Eye (tissue), 1 donor: ENCODE measurements at regions not wholly inside any gene's neighbourhood (a gene's known extent, or its start where the extent isn't known, plus 50 kb on each side); places are given as distances from the start of the nearest gene placed in this dataset.

Experiments
- DNase-seq: peaks from one replicate; pipeline ENCODE4 v3.0.0-alpha.2; 2015

GRCh38 chr9:18075253-18075952 is 398.6 kb upstream of the ADAMTSL1 start:
- DNase-seq = no peak

DNA sequence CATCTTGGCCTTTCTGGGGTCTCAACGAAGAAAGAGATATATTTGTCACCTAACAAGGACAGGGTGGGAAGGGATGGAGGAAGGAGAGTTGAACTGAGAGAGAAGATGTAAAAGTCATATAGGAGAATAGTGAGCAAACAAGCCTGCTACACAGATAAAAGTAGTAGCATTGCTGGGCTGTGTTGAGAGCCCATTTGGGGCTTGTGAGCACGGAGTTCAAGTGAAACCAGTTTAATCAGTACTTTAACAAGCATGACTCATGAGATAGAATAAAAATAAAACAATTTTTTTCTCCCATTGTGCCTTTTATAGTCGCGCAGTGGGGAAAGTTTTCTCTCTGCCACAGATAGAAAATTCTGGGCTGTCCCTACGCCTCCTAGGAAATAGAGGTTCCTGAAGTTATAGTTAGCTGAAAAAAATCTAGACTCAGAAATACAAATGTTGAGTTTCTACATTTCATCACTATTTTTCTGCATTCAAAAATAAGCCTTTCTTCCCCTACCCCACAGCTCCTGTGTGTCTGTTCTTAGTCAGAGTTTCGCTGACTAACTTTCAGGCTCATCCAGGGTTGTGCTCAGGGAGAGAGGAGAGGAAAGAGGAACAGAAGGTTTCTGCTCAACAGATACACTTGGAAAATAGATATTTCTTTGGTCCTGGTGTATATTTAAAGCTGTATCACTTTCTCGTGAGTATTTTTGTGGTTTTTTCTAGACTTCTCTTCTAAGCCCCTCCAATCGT is 395.8 kb upstream of the ADAMTSL1 start:
- no peak for DNase-seq

GRCh38 chr9:18092138-18092537 is 381.8 kb upstream of the ADAMTSL1 start:
- DNase-seq = no peak

DNA sequence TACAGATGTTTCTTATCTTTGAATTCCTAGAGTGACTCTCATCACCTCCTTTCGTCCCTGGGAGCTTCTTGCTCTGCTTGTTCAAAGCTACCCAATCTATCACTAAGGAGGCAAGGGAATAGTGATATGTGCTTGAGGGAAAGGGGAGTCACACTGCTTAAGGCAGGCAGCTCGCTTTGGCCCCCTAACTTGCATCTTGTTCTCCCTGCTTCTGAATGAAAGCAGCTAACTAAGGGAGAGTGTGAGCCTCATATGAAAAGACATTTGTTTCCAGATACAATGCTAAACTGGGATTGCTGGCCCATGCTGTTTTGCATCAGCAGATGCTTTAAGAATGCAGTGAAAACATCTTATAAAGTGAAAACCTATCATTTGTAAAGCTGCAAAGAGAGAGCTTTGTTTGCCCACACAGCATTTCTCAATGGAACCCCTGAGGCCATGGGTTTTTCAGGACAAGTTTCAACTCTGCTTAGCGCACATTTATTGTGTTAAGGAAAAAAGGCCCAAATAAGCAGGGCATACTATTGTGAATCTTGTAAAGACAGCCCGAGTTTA is 367.9 kb upstream of the ADAMTSL1 start:
- DNase-seq = no peak

GRCh38 chr9:18109675-18110074 is 364.3 kb upstream of the ADAMTSL1 start:
- no peak for DNase-seq

DNA sequence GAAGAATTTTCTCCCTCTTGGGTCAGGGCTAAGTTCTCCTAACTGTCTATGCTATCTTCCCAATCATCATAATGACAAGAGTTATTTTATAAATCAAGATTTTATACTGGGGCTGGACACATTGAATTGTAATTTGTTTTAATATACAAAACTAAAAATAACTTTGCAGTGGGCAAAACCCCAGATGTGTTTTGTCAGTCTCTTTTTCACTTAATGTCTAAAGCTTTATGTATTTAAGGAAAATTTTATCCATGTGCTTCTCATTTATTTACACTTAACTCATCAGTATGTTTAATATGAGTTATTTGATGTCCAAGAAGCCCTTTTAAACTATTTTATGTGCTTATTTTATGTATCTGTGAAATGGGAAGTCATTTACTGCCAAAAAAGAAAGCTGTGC is 362.8 kb upstream of the ADAMTSL1 start:
- DNase-seq = no peak

DNA sequence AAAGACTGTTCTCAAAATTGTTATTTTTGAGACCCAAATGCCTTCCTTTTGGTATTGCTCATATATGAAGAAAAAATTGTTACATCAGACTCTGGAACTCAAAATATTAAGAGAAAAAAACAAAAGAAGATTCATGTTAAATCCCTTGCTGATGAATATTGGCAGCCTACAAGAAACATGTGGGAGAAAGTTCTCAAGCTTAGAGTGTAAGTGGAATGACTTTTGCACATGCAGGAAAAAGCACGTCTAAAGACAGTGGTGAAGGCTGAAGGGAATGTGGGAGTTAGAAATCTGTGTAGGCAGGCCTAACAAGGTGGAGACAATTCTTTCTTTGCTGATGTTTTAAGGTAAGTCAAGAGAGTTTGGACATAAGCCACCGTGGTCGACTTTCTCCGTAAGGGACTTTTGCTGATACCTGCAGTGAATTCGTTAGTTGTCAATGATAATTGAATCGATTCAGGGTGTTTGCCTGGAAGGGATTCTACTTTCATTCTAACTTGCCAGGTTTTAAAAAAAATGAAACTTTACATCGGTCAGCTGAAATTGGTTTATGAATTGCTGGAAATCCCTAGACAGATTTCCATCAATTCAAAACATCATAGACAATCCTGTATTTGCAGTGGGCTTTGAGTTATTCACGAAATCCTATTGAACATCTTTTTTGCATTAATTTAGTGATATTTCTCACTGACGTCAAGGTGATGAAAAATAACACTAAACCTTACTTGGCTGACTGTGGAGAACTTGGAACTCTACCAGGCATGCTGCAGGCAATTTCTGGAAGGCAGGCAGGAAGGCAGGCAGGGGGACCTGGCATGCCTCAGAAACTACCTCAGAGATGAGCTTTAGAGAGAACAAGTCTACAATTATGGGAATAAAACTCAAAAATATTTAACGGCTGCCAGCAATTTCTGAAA is 359.1 kb upstream of the ADAMTSL1 start:
- peak; percentile 60 for DNase-seq

GRCh38 chr9:18118268-18118667 is 355.7 kb upstream of the ADAMTSL1 start:
- DNase-seq = no peak

- no peak for DNase-seq
These were observed 351.8 kb upstream of the ADAMTSL1 start for GRCh38 chr9:18122171-18122570.

DNA sequence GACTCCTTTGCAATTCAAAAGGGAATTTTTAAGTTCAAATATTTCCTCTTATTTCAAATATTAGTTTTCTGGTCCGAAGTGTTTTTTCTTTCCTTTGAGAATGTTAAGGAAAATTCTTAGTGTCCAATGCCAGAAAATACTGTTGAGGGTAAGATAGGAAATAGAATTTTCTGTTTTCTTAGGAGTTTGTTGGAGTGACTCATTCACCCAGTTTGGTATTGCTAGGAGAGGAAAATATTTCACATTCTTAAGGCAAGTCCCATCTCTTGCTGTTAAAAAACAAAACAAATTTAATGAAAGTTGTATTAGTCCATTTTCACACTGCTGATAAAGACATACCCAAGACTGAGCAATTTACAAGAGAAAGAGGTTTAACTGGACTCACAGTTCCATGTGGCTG is 349.2 kb upstream of the ADAMTSL1 start:
- no peak for DNase-seq

- peak; percentile 27 for DNase-seq
These were observed 347.0 kb upstream of the ADAMTSL1 start for GRCh38 chr9:18126831-18127498.

- peak; percentile 25 for DNase-seq
These were observed 346.5 kb upstream of the ADAMTSL1 start for GRCh38 chr9:18127499-18127875.

GRCh38 chr9:18129809-18130334 is 344.1 kb upstream of the ADAMTSL1 start:
- no peak for DNase-seq

DNA sequence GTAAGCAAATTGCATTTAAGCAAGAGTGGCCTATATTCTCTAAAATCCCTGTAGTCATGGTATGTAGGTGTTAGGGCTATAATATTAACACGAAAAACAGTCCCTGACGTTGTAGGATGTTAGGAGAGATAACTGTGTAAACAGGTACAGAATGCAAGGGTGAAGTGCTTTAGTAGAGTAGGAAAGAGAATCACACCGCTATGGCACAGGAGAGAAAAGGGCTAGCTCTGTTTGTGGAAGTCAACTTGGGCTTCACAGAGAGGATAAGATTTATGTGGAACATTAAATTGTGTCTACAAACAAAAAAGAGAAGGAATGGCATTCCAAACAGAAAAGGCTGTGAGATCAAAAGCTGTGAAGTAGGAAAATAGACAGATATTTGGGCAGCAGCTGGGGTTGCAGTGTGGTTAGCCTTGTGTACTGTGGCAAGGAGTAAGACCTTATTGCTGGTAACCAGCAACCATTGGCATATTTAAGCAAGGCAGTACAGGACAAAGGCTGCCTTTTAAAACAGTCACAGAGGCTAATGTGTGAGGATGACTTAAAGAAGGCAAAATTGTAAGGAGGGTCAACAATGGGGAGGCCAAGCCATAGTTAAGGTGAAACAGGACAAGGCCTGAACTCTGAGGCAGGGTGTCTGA is 337.5 kb upstream of the ADAMTSL1 start:
- no peak for DNase-seq

DNA sequence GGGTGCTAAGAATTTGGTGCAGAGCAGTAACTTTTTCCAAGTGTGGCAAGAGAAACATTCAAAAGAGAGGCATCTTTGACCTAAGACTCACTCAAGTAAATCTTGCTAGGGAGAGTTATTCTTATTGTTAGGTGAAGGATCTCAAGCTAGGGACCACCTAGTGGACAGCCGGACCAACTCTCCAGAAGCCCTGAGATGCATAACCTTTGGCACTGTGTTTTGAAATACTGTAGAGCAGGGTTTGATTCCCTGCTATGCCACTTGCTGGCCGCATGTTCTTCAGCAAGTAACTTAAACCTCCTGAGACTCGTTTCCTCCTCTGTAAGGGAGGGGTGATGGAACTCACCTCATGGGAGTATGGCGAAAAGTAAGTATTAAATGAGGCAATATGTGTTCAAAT is 336.1 kb upstream of the ADAMTSL1 start:
- DNase-seq = no peak

DNA sequence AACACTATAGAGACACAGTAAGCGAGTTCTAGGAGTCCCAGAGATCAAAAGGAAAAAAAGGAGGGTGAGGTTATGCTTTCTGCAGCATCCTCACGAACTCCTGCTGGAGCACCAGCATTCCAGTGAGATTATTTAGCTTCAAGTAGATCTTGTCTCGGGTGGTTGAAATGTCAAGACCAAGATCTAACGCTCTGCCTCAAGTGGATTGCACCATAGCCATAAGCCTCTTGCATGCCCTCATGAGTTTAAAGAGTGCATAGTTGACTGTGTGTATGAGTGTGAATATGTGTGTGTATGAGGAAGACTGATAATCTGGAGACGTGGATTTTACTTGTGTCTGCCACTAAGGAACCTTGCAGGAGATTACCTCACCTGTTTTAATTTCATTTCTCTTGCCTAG is 335.3 kb upstream of the ADAMTSL1 start:
- DNase-seq = no peak

DNA sequence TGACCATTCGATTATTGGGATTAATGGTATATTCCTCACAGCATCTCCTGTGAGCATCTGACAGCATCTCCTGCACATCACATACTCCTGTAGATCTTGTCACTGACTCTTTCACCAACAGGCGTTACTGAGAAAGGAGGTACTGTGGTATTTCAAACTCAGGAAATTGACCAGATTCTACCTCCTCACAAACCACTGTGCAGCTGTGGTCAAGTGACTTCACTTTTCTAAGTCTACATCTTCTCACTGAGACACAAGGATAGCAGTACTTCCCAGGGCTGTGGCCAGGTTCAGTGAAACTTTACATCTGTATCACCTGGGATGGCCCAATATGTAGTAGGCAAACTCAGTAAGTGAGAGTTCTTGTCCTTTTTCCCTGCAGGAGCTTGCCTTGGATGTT is 332.3 kb upstream of the ADAMTSL1 start:
- no peak for DNase-seq

GRCh38 chr9:18143073-18143745 is 330.7 kb upstream of the ADAMTSL1 start:
- DNase-seq = peak; percentile 80

GRCh38 chr9:18146329-18146728 is 327.6 kb upstream of the ADAMTSL1 start:
- DNase-seq = no peak

DNA sequence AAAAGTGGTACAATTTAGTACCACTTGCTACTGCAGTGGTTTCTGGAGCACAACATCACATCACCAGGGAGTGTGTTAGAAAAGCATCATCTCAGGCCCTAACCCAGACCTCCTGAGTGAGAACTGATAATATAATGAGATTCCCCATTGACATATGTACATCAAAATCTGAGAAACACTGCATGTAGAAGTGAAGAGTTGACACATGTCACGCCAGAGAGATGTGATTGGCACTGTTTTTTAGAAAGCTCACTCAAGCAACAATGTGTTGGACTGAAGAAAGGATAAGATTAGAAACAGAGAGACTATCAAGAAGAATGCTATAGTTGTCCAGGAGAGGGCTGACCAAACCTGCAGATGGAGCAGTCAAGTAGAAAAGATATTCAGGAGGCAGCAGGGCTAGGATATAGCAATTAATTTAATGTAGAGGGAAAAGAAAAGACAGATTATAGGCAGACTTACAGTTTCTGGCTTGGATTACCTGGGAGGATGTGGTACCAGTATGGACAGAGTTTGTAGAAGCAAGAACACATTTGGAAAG is 324.4 kb upstream of the ADAMTSL1 start:
- no peak for DNase-seq

- no peak for DNase-seq
These were observed 319.3 kb upstream of the ADAMTSL1 start for GRCh38 chr9:18154661-18155060.
